ENCODE measurements at regions not wholly inside any gene's neighbourhood (a gene's known extent, or its start where the extent isn't known, plus 50 kb on each side); places are given as distances from the start of the nearest gene placed in this dataset.

DNA sequence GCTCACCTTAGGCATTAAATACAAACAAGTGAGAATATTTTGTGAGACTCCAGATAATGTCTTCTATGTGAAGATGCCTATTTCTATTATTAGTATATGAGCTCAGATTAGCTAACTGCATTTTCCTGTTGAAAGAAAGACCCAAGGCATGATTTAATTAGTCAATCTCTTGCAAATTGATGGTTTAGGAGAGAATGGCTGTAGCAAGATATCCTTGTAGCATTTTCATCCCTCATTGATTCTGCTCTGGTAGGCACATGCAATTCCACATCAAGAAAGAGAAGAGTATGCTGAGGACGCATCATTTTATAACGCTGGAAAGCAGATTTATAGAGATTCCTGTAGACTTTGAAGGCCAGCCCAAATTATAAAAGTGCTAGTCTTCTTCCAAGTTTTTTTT is 332.0 kb downstream of the SOX11 start:
- intact Hi-C loops (cut with DNase I), result no loop called here
- DNase-seq (no peak), ATAC-seq (ENCODE audit: poor library complexity) (no peak)

DNA sequence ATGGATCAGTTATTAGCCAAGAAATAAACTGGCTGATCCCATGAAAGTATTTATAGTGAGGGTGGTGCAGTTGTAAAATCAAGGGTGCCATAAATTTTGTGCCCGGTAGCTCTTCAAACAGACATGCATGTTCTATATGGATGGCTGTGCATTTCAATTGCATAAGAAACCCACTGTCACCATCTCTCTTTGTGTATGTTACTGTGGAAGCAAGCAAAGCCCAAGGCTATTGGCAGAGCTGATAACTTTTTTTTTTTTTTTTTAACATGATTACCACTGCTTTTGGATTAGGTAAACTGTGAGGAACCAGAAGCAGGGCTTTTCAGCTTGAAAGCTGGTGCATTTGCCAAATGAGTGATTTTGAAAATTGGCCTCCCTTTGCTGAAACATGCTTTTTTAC is 332.6 kb downstream of the SOX11 start:
- DNase-seq (no peak), ATAC-seq (ENCODE audit: poor library complexity) (no peak)
- intact Hi-C loops (cut with DNase I), result no loop called here

GRCh38 chr2:6025391-6025790 is 333.2 kb downstream of the SOX11 start:
- intact Hi-C loops (cut with DNase I), result no loop called here
- DNase-seq (no peak), ATAC-seq (ENCODE audit: poor library complexity) (no peak)

DNA sequence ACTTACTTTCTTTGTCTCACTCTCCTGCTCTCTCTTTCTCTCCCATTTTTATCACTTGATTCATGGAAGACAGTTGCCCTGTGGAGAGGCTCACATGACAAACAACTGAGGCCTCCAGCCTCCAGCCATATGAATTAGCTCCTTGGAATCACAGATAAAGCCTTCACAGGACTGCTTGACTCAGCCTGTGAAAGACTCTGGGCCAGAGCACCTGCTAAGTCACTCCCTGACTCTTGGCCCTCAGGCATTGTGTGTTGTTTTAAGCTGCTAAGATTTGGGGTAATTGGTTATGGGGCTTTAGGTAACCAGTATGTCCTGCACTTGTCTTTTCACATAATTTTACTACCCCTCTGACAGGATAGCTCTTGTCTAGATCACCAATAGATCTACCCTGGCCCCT is 334.9 kb downstream of the SOX11 start:
- intact Hi-C loops (cut with DNase I), result no loop called here

GRCh38 chr2:6031200-6031867 is 339.1 kb downstream of the SOX11 start:
- ATAC-seq (ENCODE audit: poor library complexity) (no peak), DNase-seq (no peak)
- intact Hi-C loops (cut with DNase I), result no loop called here

More for the DNA sequence above, 334.9 kb downstream of the SOX11 start:
- ATAC-seq (ENCODE audit: poor library complexity) (no peak), DNase-seq (no peak)

- intact Hi-C loops (cut with DNase I), result no loop called here
- DNase-seq (no peak), ATAC-seq (ENCODE audit: poor library complexity) (no peak)
Observed at GRCh38 chr2:6036211-6036610, 344.0 kb downstream of the SOX11 start.

- intact Hi-C loops (cut with DNase I), result no loop called here
- no peak for ATAC-seq (ENCODE audit: poor library complexity)
- peak; percentile 37 for DNase-seq
Observed at GRCh38 chr2:6043238-6043637, 351.1 kb downstream of the SOX11 start.

DNA sequence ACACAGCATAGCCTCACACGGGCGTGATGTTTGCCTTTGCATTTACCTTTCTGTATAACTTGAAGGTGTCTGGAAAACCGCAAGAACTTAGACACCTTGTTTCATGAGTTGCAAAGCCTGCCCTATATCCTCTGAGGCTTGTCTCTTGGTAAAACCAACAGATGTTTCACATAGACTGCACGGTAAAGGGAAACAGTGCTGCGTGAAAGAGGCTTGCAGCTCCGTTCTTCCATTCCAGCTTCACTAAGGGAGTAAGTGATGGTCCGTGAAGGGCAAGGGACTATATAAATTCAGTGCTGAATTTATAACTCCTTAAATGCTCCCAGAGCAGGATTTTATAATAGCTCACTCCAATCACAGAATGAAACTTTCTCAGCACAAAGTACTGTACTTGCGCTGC is 360.5 kb downstream of the SOX11 start:
- intact Hi-C loops (cut with DNase I), result no loop called here
- no peak for ATAC-seq (ENCODE audit: poor library complexity)
- no peak for DNase-seq

GRCh38 chr2:6053743-6054142 is 361.6 kb downstream of the SOX11 start:
- ATAC-seq (ENCODE audit: poor library complexity), result no peak
- intact Hi-C loops (cut with DNase I), result no loop called here

DNA sequence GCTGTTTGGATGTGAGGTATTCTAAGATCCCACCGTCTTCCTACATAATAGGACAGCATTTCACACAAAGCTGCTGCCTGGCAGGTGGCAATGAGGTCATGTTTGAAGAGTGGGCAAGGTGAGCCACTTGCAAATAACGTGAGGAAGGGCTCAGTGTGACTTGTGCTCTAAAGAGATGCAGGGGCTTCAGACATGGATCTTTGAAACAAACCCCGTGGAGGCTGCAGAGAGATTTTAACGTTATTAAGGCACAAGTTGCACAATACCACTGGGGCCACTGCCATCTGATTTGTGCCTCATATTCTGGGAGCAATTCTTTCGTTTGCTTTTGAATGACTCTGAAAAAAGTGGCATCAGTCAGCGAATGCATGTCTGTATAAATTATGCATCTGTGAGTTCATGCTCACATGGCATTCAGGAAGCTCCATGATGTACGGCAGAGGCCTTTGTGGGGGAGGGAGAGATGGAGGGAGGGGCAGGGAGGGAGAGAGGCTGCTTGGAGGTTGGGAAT is 362.0 kb downstream of the SOX11 start:
- ATAC-seq (ENCODE audit: poor library complexity), result no peak

More at GRCh38 chr2:6053743-6054142, 361.6 kb downstream of the SOX11 start:
- DNase-seq, result no peak

GRCh38 chr2:6060992-6061663 is 368.9 kb downstream of the SOX11 start:
- DNase-seq, result no peak
- intact Hi-C loops (cut with DNase I), result no loop called here
- ATAC-seq (ENCODE audit: poor library complexity), result no peak

More for the DNA sequence above, 362.0 kb downstream of the SOX11 start:
- intact Hi-C loops (cut with DNase I), result no loop called here
- DNase-seq, result no peak

DNA sequence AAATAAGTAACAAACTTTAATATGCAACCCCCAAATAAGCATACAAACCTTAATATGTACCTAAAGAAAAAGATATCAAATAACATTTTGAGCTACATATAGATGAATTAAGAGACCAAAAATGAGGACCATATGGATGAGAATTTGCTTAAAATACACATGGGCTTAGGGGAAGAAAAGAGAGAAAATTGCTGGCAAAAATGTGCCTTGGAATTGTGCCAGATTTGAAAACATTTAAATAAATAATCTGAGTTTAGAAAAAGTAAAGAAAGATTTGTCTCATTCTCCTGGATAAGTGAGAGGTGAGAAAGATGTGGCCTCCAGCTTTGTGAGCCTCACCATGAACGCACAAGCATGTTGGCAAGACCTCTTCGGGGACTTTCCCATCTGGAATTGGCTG is 372.6 kb downstream of the SOX11 start:
- DNase-seq, result no peak
- intact Hi-C loops (cut with DNase I), result no loop called here
- ATAC-seq (ENCODE audit: poor library complexity), result no peak

DNA sequence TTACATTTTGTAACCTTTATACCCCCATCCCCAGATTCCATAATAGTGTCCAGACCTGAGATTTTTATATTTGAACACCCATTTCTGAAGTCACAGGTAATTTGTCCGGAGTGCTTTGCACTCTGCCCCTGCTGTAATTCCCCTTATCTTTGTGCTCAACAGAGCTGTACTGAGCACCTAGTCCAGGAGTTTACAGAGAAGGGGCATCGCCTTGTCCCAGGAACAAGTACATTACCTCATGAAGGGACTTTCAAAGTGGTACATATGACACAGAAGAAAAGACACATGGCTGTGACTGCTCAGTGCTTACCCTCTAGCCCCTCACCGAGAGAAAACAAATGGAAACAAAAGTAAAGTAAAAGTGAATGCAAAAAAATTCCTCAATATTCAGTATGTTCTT is 373.5 kb downstream of the SOX11 start:
- ATAC-seq (ENCODE audit: poor library complexity) (no peak), DNase-seq (no peak)
- intact Hi-C loops (cut with DNase I), result no loop called here

DNA sequence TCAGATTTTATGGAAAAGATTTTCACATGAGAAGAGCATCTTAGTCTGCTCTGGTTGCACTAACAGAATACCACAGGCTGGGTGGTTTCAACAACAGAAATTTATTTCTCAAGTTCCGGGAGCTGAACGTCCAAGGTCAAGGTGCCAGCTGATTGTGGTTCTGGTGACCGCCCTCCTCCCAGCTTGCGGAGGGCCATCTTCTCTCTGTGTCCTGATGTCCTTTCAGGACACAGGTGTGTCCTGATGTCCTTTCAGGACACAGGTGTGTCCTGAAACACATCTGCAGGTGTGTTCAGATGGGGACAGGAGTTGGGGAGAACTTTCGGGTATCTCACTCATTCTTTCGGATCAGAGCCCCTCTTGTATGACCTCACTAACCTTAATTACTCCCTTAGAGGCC is 374.9 kb downstream of the SOX11 start:
- no peak for DNase-seq
- ATAC-seq (ENCODE audit: poor library complexity), result no peak
- intact Hi-C loops (cut with DNase I), result no loop called here

GRCh38 chr2:6067806-6068205 is 375.6 kb downstream of the SOX11 start:
- DNase-seq (no peak), ATAC-seq (ENCODE audit: poor library complexity) (no peak)
- intact Hi-C loops (cut with DNase I), result no loop called here

DNA sequence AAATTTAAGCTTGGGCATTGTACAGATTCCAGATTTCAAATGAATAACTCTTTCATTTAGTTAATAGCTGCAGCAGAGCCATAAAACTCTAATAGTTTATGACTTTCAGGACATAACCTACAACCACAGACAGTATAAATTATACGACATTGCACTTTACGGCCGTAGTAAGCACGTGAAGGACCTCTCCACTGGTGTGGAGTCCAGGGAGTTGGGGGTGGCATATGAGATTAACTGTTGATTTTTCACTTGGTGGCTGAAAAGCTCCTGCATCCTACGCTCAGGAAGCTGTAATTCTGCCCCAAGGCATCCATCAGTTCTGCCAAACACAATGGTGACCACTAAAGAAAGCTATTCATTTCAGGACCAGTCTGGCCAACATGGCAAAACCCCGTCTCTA is 376.2 kb downstream of the SOX11 start:
- intact Hi-C loops (cut with DNase I), result no loop called here
- ATAC-seq (ENCODE audit: poor library complexity), result no peak
- no peak for DNase-seq

DNA sequence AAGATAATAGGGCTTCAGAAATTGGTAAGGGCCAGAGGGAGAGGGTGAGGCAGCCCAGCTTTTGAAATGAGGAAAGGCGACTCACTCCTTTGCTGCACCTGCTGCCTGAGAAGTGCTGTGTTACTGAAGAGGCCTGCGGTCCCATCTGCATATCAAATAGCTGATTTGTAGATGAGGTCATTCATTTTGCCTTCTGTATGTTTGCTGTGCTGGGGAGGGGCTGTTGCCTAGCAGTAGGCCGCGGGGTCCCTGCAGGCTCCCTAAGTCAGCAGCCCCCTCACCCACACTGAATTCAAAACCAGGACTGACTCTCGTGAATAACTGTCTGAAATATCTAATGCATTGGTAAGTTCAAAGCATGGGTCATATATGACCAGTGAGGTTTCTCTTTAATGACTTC is 377.2 kb downstream of the SOX11 start:
- DNase-seq, result no peak
- intact Hi-C loops (cut with DNase I), result no loop called here
- ATAC-seq (ENCODE audit: poor library complexity), result no peak

- intact Hi-C loops (cut with DNase I), result no loop called here
- no peak for ATAC-seq (ENCODE audit: poor library complexity)
Observed at GRCh38 chr2:6071519-6071918, 379.3 kb downstream of the SOX11 start.

GRCh38 chr2:6072276-6072675 is 380.1 kb downstream of the SOX11 start:
- ATAC-seq (ENCODE audit: poor library complexity), result no peak
- no peak for DNase-seq
- intact Hi-C loops (cut with DNase I), result no loop called here

More at GRCh38 chr2:6071519-6071918, 379.3 kb downstream of the SOX11 start:
- no peak for DNase-seq

GRCh38 chr2:6072768-6073167 is 380.6 kb downstream of the SOX11 start:
- intact Hi-C loops (cut with DNase I), result no loop called here

More at GRCh38 chr2:6072768-6073167, 380.6 kb downstream of the SOX11 start:
- ATAC-seq (ENCODE audit: poor library complexity), result no peak
- DNase-seq, result no peak
